Activated CD4-positive, CD25-positive, alpha-beta regulatory T cell treated with anti-CD3 and anti-CD28 coated beads, Interleukin-2, amount 50 U/mL, for 72 hours (primary cell): ENCODE measurements at regions not wholly inside any gene's neighbourhood (a gene's known extent, or its start where the extent isn't known, plus 50 kb on each side); places are given as distances from the start of the nearest gene placed in this dataset.
"Not testable (repeated sequence)": the region's sequence is repeated elsewhere in the genome, so short reads cannot be mapped to it uniquely, and the experiment has no call there.

ENCODE experiments used
- DNase-seq: peaks from one replicate; pipeline ENCODE4 v3.0.0; 2021

DNA sequence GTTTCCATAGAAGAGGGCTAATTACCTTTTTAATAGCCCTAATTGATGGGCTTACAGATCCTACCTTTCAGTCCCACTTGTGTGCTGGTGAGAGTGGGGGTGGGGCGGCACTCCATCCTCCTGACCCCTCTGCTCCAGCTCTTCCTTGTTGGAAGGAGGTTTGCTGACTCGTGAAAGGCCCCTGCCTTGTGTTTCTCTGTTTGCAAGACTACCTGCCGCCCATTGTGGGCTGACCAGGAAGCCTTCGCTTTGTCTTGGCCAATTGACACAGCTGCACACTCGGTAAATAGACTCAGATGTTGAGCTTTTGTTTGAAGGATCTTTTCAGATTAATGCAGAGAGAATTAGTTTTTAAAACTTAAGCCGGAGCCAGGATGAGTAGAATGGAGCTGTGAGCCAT lies 197.3 kb upstream of the HES1 start:
- DNase-seq, result no peak

DNA sequence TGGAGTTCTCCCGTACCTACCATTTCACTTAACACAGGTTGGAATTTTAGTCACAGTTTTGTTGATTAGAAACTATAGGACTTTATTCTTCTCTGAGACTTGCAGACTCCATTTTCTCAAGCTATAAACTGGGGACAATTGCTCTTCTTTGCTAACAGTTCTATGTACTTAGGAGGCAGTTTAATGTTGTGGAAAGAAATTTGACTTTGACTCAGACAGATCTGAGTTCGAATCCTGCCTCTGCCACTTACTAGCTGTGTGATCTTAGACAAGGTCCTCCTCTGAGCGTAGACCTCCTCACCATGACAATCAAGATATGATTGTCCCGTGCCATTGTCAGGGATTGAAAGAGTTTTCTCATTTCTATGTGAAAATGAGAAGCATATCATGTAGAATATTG lies 196.4 kb upstream of the HES1 start:
- no peak for DNase-seq

DNA sequence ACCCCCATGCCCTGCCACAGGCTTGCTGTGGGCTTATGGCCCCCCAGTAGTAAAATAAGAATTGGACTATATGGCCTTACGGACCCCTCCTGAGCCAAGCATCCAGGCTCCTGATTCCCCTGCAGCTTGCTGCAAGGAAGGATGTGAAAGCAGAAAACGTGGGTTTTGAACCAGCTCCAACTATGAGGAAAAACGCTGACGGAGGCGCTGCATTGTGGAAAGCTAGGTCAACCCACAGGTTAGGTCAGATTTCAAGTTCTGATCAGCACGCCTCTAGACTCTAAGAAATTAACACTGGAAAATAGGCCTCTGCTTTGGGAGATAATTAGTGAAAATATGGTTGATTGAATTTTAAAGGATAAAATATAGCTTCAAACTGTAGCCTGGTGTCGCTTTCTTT lies 195.4 kb upstream of the HES1 start:
- DNase-seq, result no peak

DNA sequence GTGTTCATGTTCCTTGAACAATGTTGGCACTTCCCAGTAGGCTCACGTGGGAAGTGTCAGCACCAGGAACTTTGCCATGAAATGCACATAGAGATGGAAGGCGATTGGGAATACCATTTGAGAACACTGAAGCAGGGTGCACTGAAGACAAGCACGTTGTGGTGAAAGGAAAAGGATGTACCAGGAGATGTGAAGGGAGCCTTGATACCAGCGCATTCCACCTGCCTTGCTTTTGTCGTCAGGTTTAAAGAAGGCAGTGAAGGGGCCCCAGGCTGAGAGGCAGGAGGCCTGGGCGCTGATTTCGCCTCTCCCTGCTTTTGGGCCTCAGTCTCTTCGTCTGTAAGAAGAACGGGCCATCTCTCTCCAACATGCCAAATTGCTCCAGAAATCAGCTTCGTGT lies 194.5 kb upstream of the HES1 start:
- no peak for DNase-seq

DNA sequence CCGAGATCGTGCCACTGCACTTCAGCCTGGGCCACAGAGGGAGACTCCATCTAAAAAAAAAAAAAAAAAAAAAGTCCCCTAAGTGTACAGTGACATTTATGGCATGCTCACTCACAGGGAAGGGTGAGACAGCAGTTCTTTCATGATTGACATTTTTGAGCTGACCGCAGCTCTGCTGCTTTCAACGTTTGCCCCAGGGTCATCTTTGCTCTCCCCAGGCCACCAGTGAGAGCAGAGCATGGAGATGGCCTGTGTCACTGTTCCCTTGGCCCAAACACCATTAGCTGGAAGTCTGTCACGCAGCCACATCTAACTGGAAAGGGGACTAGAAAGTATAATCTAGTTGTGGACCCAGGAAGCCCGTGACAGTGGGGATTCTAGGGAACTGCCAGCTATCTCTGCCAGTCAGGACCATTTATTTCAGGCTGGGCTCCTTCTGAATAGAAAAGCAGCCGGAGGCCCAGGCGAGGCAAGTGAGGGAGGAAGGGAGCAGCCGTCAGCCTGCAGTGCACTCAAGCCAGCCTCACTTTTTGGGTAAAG lies 193.4 kb upstream of the HES1 start:
- DNase-seq, result no peak

DNA sequence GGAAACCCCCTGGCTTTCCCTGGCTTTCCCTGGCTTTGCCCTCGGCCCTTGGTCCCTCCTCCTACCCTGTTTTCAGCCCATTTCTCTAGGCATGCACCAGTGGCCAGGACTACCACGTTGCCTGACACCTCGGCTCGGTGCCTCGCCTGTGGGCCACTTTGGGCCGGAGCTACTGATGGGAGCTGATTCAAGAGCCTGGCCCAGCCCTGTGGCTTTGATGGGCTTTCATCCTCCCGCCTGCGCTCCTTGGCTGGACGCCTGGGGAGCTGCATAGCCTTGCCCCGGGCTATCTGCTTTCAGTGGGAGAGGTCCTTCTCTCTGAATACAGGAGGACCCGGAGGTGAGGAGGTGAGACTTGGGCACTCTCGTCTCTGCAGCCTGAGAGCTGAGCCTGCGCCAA lies 192.7 kb upstream of the HES1 start:
- no peak for DNase-seq

DNA sequence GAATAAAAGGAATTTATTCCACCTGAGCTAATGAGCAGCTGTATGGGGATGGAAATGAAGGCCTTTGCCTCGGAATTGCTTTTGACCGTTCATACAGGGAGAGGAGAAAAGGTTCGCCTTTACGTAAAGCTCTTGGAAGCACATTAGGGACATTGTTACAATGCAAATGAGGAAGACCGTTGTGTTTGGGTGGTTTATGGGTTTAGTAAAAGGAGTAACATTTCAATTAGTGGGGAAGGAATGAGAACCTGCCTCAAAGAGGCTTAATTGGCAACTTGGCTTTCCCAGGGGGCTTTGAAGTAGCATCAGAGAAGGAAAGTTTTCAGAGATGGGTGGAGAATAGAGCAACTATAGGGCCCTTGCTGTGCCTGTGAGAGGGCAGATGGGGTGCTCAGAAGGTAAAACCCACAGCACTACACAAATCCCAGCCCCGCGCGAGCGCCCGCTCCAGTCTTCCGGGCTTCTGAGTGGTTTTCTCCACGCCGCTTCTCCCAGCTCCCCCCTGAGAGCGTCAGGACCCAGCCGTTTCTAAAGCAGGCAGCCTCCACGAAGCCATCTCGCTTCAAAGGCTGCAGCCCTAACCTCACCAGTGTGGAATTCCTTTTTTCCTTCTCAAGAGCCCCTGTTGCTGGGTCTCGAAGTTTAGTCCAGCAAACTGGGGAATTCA lies 192.0 kb upstream of the HES1 start:
- DNase-seq, result no peak

DNA sequence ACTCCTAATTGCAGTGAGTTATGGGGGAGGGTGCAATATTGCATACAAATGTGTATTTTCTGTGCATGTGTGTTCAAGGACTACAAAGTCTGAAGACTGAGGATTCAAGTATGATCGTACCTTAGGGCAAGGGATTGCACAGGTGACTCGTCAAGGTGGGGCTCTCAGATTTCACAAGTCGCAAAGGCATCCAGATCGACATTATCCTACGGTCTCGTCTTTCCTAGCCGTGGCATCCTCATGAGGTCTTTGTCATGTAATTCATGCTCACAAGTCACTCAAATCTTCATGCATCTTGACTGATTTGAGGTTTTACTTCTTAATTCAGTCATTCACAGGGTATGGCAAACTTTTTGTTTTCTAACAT lies 191.4 kb upstream of the HES1 start:
- DNase-seq, result no peak

DNA sequence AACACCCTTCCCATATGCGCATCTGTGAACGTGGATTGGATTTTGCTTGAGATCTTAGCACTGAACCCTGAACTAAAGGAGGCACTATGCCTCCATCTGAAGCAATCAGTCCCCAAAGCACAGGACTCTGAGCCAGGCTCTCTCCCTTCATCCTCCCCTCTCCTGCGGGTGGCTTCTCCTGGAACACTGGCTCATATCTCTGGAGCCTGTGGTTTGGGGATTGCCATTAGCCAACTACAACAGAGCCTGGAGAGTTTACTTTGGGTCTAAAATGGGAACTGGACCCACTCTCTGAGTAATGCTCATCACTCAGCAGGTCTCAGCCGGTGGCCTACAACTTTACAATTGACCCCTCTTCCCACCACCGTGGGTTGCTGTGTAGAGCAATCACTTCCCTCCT lies 190.8 kb upstream of the HES1 start:
- DNase-seq, result no peak

DNA sequence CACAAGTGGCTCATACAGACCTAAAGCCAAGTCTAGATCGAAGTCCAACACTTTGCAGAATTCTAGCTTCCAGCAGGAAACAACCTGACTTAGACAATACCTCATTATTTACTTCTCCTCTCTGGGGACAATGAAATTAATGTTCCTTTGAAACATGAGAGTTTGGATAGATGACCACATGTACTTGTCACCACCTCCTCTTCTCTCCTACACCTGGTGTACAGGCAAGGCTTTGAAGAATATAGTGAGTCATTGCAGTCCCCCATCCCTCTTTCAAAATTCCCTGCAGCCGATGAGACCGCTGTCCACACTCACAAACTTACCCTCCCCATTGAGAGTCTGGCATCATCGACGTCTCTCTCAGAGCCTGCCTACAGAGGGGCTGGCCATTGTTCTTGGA lies 189.0 kb upstream of the HES1 start:
- no peak for DNase-seq

DNA sequence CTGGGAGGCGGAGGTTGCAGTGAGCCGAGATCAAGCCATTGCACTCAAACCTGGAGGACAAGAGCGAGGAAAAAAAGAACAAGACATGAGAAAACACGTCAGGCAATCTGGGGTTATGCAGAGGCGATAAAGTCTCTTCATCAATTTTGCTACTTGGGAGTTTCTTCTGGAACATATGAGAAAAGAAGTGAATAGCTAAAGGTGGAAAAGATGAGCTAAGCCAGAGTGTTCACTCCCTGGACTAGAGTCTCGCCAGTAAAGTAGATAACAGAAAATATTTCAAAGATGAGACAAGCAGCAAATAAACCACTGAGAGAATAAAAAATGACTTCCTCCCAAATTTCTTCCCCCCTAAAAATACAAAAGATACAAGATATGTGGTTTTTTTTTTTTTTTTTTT lies 188.4 kb upstream of the HES1 start:
- no peak for DNase-seq

DNA sequence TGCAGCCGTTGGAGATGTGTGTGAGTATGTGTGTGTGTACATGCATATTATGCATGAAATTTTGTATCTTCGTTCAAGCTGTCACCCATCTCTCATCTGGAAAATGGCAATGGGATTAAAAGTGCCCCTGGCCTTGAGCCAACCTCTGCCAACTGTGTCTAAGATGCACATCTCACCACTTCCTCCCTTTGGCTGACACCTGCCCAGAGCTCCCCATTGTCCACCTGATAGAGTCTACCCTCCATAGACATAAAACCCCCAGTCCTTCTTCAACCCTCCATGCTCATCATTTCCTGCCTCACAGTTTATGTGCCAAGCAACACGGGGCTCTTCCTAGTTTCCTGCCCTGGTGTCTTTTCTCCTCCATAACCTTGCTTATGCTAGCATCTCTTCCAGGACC lies 187.5 kb upstream of the HES1 start:
- DNase-seq, result no peak

DNA sequence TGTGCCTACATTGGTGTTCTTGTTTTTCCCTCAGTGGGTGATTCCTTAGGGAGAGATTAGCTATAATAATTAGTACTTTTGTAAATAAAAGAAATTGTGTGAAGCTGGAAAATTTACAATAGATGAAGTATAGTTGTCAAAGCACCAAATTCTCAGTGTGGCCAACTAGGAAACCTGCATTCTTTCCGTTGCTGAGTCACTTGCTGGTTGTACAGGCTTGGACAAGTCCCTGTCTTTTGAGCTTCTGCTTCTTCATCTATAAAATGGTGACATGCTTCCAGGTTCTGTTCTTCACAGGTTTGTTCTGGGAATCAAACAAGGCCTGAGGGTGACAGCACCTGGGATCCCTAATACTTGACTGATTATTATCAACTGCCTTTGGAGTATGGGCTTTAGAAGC lies 184.1 kb upstream of the HES1 start:
- DNase-seq, result no peak

DNA sequence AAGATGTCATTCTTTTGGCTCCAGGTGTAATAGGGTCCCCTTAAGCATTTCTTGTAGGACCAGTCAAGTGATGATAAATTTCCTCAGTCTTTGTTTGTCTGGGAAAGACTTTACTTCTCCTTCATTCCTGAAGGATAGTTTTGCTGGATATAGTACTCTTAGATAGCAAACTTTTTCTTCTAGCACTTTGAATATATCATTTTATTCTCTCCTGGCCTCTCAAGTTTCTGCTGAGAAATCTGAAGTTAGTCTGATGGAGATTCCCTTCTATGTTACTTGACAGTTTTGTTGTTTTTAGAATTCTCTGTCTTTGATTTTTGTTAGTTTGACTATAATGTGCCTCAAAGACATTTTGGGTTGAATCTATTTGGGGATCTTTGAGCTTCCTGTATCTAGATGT lies 181.2 kb upstream of the HES1 start:
- no peak for DNase-seq

DNA sequence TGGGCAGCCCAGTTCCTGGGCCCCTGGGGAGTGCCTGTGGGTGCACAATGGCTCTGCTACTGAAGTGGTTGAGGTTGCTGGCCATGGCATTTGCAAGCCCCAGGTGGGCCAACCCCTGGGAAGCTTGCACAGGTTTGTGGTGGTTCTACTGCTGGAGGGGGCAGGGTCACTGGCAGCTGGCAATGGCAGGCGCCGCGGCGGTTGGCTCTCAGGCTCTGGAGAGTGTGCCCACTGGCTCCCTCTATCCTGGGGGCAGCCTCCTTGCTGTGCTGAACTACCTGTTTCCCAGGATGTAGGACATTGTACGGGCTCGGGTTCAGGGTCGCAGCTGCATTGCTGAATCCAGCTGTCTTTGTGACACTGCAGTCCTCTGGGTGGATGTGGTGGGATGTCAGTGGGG lies 180.2 kb upstream of the HES1 start:
- no peak for DNase-seq

DNA sequence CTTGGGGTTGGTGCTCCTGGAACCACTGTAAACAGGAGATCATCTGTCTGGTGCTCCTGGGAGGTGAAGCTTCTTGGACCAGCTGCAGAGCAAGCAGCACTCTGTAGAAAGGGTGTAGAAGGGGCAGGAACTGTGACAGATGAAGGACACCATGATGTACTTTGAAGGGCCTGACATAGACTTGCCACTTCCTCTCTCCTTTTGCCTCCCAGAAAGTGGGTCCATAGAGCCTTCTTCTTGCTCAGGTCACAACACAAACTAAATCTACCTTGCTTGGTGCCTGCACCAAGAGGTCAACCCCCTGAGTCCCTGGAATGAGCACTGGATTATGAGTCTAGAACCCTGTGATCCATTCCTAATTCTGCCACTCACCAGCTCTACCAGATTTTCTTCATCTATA lies 176.1 kb upstream of the HES1 start:
- no peak for DNase-seq

DNA sequence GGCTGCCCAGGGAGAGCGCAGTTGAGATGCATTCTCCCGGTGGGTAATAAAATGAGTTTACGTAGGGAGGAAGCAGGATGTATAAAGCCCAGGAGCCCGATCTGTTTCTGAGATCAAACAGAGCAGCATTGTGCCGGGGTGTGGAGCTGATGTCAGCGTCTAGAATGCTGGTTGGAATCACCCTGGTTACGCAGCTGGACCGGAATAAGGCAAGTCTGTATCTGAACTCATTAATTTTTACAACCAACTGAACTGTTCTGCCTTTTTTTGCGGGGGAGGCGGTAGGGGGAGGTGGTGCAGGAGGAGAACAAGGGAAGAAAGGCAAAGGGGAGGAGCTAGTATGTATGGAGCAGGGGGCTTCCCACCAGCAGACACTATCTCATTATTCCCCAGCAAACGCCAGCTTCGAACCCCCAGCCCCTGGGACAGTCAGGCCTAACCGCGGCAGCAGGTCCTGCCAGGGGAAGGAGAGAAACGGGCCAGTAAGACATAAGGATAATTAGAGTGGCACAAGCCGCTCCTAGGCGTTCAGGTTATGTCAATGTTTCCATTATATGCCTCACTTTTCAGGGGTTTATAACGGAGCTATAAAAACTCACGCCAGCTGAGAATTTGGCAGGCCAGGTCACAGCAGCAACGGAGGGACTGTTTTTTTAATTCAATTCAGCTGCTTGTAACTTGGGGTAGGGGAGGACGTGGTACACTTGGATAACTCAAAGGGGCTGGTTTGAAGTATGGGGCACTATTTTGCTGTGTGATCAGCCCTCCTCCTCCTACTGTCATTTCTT lies 175.3 kb upstream of the HES1 start:
- no peak for DNase-seq

DNA sequence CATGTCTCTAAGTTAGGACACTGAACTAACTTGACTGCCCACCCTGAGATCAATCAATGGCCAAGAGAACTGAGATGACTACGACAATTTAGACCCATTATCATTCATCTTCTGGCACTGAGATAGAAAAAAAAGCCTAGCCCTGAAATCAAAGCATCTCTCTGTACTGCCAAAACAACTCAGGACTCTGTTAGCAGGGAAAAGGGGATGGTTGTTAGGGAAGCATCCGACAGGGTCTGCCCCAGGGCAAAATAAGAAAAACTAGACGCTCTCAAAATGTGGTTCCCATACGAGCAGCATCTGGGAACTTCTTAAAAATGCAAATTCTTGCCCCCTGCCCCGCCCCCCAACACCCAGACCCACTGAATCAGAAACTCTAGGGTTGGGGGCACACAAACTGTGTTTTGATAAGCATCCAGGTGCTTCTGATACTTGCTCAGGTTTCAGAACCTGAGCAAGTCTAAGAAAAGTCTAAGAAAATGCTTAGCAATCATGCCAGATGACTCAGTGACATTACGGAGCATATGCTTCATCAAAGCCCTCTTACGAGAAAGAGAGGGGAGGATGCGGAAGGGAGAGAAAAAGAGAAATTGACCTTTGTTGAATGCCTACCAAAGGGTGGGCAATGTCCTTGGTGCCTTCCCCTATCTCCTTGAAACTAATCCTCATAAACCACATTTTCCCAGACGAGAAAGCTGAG lies 172.8 kb upstream of the HES1 start:
- DNase-seq, result no peak

DNA sequence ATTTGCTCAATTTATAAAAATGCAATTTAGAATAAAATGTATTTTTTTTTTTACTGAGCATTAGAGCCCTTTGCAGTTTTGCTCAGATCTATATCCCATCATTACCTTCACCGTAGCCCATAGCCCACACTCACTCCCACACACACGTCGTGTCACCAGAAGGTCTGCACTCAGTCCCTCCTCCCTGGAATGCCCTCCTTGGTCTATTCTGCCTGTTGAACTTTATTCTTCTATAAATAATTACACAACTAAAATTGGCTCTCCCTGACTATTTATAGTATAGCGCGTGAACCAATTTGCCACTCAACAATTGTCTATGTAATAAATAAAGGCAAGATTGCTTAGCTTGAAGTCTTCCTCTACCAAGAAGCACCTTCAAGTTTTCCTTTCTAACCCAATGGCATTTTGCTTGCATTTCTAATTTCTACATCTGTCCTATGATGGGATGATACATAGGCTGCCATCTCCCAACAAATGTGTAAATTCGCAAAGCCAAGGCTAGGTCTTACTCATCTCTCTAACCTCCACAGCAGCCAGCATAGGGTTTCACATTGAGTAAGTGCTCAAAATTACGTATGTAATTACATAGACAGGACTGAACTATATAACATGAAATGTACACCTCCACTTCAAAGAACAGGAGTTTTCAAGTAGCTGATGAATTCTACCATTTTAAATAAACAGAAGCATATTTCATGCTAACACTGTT lies 172.0 kb upstream of the HES1 start:
- DNase-seq, result no peak

DNA sequence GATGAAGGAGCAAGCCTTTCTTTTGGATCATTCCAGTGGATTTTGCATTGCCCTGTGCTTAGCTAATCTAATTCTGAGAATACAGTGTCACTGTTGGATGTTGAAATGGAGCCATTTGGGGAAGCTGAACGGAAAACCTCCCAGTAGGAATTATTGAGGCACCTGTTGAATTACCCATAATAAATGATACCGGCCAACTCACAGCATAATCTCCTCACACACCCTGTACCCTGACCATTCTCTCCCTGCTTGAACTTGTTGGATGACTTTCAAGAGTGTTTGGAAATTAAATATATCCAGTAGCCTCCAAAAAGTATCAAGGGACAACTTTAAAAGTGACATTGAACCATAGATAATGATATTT lies 171.4 kb upstream of the HES1 start:
- DNase-seq, result no peak

DNA sequence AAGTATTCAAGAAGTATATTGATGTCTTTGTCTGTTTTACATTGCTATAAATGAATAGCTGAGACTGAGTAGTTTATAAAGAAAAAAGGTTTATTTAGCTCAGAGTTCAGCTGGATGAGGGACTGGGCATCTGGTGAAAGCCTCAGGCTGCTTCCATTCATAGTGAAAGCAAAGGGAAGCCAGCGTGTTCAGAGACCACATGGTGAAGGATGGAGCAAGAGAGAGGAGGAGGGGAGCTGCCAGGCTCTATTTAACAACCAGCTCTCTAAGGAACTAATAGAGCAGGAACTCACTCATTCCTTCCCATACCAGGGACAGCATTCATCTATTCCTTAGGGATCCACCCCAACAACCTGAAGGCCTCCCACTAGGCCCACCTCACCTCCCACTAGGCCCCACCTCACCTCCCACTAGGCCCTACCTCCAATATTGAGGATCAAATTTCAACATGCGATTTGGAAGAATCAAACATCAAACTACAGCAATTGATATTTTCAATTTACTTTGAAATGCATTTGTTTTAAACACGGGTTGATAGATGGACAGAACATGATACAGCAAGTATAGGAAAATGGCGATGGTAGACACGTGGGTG lies 167.5 kb upstream of the HES1 start:
- DNase-seq, result no peak

DNA sequence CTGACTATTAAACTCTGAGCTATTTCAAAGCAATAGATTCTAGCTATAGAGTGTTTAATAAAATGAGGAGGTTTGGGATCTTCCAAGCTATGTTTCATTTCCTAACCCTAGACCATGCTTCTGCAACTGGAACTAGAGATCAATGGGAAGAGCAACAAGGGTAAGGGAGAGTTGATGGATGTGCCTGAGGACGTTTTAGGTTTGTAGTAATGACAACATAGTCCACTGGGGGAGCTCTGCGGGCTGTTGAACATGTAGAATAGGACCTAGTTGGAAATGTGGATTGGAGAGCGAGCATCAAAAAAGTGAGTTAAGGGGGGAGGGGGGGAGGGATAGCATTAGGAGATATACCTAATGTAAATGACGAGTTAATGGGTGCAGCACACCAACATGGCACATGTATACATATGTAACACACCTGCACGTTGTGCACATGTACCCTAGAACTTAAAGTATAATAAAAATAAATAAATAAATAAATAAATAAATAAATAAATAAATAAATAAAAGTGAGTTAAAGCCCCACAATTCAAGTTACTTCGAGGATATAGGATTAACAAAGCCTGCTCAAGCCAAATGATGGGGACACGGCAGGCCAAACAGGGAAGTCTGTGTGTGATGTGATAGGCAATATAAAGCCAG lies 165.7 kb upstream of the HES1 start:
- DNase-seq, result not testable (repeated sequence)

DNA sequence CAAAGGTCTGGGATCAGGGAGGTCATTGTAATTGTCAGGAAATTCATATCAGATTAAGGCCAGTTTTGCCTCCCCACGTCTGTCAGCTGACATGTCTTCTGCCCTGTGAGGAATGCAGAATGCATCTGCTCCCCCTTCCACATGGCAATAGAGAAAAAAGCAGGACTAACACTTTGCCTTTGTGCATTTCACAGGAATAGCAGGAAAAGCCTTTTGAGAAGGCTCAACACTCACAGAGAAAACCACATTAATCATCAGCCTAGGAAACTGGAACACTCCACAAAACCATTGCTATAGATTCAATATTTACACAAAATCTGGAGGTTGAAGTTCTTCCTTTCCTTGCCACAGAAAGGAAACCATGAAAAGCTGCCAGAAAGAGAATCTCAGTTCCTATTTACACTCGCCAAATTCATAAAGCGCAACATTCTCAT lies 165.2 kb upstream of the HES1 start:
- no peak for DNase-seq
